ENCODE measurements at regions not wholly inside any gene's neighbourhood (a gene's known extent, or its start where the extent isn't known, plus 50 kb on each side); places are given as distances from the start of the nearest gene placed in this dataset.

GRCh38 chr5:6305853-6306252, 72.5 kb downstream of the MED10 start:
- DNase-seq = no peak
- H3K36me3 ChIP-seq = no peaks in the 10 kb centered on the region
- H3K27ac ChIP-seq = no peak overlapping the region
- H3K4me3 ChIP-seq = no peak overlapping the region
- in situ Hi-C loops (cut with MboI; ENCODE audit: low pct_ligation_motif_present in 1 of 4, low pct_unique_long_range_greater_than_20kb in 1 of 4, low sequenced_read_pairs in 3 of 4) (no loop called here), intact Hi-C loops (cut with DNase I; ENCODE audit: low total_unique reads) (no loop called here)
- H3K4me1 ChIP-seq = no peaks in the 10 kb centered on the region
- 65 to 73% methylated on average over 4 to 6 of the region's 6 CpGs for WGBS, 2 donors (ENCODE audit: low coverage in 1 of 2)
- no peaks in the 10 kb centered on the region for H3K9me3 ChIP-seq
- TF ChIP-seq CTCF (IDR thresholded peaks at IDR 0.05) (no peak), POLR2A (IDR thresholded peaks at IDR 0.05) (no peak)
- H3K27me3 ChIP-seq = no peaks in the 10 kb centered on the region

GRCh38 chr5:6302684-6303083, 75.7 kb downstream of the MED10 start:
- H3K36me3 ChIP-seq = no peaks in the 10 kb centered on the region
- in situ Hi-C loops (cut with MboI; ENCODE audit: low pct_ligation_motif_present in 1 of 4, low pct_unique_long_range_greater_than_20kb in 1 of 4, low sequenced_read_pairs in 3 of 4) (no loop called here), intact Hi-C loops (cut with DNase I; ENCODE audit: low total_unique reads) (no loop called here)
- no peak overlapping the region for H3K4me3 ChIP-seq
- H3K27me3 ChIP-seq = no peaks in the 10 kb centered on the region
- TF ChIP-seq POLR2A (IDR thresholded peaks at IDR 0.05) (no peak), CTCF (IDR thresholded peaks at IDR 0.05) (no peak), POLR2AphosphoS5 (IDR thresholded peaks at IDR 0.05) (no peak), EP300 (IDR thresholded peaks at IDR 0.05; ENCODE audit: low read depth) (no peak)
- H3K27ac ChIP-seq = no peak overlapping the region
- H3K9me3 ChIP-seq = no peaks in the 10 kb centered on the region
- no peaks in the 10 kb centered on the region for H3K4me1 ChIP-seq
- WGBS, 2 donors (ENCODE audit: low coverage in 1 of 2) = 72 to 74% methylated on average over 5 of the region's 5 CpGs
- DNase-seq = no peak

DNA sequence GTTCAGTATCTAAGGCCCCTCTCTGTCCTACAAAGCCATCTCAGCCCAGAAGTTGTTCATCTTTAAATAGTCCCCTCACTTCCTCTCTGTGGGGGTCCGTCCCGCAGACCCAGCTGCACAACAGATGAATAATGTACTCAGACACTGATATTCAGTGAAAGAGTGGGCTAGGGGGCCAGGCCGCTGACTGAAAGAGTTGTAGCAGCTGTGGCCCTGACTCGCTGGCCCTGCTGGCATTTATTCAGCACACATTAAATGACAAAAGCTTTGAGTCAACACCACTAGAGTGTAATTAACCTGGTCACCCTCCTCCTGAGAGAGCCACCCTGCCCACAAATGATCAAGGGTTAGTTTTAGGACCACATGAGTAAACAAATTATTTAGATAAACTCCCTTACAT, 76.3 kb downstream of the MED10 start:
- H3K27me3 ChIP-seq = no peaks in the 10 kb centered on the region
- intact Hi-C loops (cut with DNase I; ENCODE audit: low total_unique reads) = no loop called here
- no peaks in the 10 kb centered on the region for H3K9me3 ChIP-seq
- no peaks in the 10 kb centered on the region for H3K4me1 ChIP-seq
- 20 to 32% methylated on average over 3 to 4 of the region's 4 CpGs for WGBS, 2 donors (ENCODE audit: low coverage in 1 of 2)
- no peak for DNase-seq
- no peaks in the 10 kb centered on the region for H3K36me3 ChIP-seq
- TF ChIP-seq POLR2AphosphoS5 (IDR thresholded peaks at IDR 0.05) = no peak
- no peak for TF ChIP-seq EP300 (IDR thresholded peaks at IDR 0.05; ENCODE audit: low read depth)
- TF ChIP-seq POLR2A (IDR thresholded peaks at IDR 0.05) = no peak
- TF ChIP-seq CTCF (IDR thresholded peaks at IDR 0.05) = no peak
- H3K4me3 ChIP-seq = no peak overlapping the region
- in situ Hi-C loops (cut with MboI; ENCODE audit: low pct_ligation_motif_present in 1 of 4, low pct_unique_long_range_greater_than_20kb in 1 of 4, low sequenced_read_pairs in 3 of 4) = no loop called here
- H3K27ac ChIP-seq = no peak overlapping the region

DNA sequence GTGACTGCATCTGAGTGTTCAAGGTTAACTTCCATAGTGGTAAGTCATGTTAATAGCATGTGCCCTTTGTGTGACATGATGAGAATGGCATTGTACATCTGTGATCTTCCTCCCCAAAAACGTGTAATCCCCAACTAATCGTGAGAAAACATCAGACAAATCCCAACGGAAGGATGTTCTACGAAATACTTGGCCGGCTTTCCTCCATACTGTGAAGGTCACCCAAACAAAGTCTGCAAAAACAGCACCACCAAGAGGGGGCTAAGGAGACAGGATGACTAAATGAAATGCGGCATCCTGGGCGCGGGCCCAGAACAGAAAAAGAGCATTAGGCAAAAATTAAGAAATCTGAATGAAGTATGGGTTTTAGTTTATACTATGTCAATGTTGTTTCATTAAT, 81.8 kb downstream of the MED10 start:
- TF ChIP-seq EP300 (IDR thresholded peaks at IDR 0.05; ENCODE audit: low read depth) (no peak), POLR2AphosphoS5 (IDR thresholded peaks at IDR 0.05) (no peak), POLR2A (IDR thresholded peaks at IDR 0.05) (no peak), CTCF (IDR thresholded peaks at IDR 0.05) (no peak)
- Histone ChIP-seq H3K4me3 (no peak overlapping the region), H3K9me3 (no peaks in the 10 kb centered on the region), H3K4me1 (no peaks in the 10 kb centered on the region), H3K36me3 (no peaks in the 10 kb centered on the region), H3K27me3 (no peaks in the 10 kb centered on the region), H3K27ac (no peak overlapping the region)
- no peak for DNase-seq
- intact Hi-C loops (cut with DNase I; ENCODE audit: low total_unique reads) (no loop called here), in situ Hi-C loops (cut with MboI; ENCODE audit: low pct_ligation_motif_present in 1 of 4, low pct_unique_long_range_greater_than_20kb in 1 of 4, low sequenced_read_pairs in 3 of 4) (no loop called here)
- WGBS, 2 donors (ENCODE audit: low coverage in 1 of 2) = 81 to 87% methylated on average over 8 of the region's 8 CpGs

All from transverse colon (tissue), 4 donors.